Spleen (tissue), 7 donors: ENCODE measurements at regions not wholly inside any gene's neighbourhood (a gene's known extent, or its start where the extent isn't known, plus 50 kb on each side); places are given as distances from the start of the nearest gene placed in this dataset.

Source experiments
- POLR2A ChIP-seq, 3 donors: fragments of 450-650 bp; IDR thresholded peaks; one replicate each; pipeline ENCODE4 v1.5.1; 2017; ENCODE audit warnings: antibody characterized with exemption in 3 of 3, mild to moderate bottlenecking in 1 of 3
- POLR2AphosphoS5 ChIP-seq, 3 donors: sonication (generic); formaldehyde crosslinking; IDR thresholded peaks; one replicate each; pipeline ENCODE4 v1.5.1; 2017; ENCODE audit warnings: antibody characterized with exemption in 3 of 3
- TF ChIP-seq, protein P1 (sequence below), 11 experiments: fragments of 200-600 bp in 7 of 11; fragments of 450-650 bp in 4 of 11; sonication (generic) in 4 of 11; IDR thresholded peaks in 8 of 11; conservative IDR thresholded peaks in 3 of 11; 1 replicate in 7 of 11; 2 replicates in 4 of 11; pipeline versions ENCODE4 v1.4.0 to v1.8.0; 2016 to 2021; ENCODE audit warnings: antibody characterized with exemption in 11 of 11, inconsistent platforms in 4 of 11, mild to moderate bottlenecking in 1 of 11
- donor health status: DM: no; HTN: no; CAD: no; lungs with moderate emphysema.
- donor health status: DM: no; HTN: no; CAD: no.
- donor health status: DM: no; HTN: no; CAD: no.

DNA sequence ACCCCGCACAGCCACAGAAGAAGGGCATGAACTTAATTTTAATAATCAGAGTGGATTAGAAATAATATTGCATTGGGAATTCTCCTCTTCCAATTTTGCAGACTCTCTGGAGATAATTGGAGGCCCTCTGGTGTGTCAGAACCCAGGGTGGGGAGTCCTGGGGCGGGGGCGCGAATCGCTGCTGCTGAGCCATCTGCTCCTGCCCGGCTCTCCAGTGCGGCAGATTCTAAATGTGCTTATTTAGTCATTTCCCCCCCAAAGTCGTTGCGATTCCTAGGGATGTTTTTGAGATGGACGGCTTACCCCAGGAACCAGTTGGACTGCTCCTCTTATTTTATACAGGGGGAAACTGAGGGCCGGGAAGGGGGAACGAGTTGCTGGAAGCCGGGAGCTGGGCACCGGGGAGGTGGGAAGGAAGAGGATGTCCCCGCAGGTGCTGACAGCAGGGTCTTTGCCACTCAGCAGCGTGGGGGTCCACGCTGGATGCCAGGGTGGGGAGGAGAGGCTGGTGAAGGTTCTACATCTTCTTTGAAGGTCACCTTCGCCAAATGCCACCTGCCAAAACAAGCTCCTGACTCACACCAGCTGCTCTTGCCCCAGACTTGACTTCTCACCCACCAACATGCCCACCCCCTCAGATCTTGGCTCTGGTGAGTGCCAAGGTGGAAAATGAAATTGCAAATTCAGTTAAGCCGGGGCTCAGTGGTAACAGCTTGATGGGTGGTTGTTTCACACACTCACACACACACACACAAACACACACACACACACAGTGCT, 91.3 kb upstream of the PRR23E start:
- TF ChIP-seq, protein P1, sequence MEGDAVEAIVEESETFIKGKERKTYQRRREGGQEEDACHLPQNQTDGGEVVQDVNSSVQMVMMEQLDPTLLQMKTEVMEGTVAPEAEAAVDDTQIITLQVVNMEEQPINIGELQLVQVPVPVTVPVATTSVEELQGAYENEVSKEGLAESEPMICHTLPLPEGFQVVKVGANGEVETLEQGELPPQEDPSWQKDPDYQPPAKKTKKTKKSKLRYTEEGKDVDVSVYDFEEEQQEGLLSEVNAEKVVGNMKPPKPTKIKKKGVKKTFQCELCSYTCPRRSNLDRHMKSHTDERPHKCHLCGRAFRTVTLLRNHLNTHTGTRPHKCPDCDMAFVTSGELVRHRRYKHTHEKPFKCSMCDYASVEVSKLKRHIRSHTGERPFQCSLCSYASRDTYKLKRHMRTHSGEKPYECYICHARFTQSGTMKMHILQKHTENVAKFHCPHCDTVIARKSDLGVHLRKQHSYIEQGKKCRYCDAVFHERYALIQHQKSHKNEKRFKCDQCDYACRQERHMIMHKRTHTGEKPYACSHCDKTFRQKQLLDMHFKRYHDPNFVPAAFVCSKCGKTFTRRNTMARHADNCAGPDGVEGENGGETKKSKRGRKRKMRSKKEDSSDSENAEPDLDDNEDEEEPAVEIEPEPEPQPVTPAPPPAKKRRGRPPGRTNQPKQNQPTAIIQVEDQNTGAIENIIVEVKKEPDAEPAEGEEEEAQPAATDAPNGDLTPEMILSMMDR (IDR thresholded peaks at IDR 0.05 in 8 of 11, conservative IDR thresholded peaks at IDR 0.05 in 3 of 11), result no peak
- TF ChIP-seq POLR2A (IDR thresholded peaks at IDR 0.05), result no peak
- no peak for TF ChIP-seq POLR2AphosphoS5 (IDR thresholded peaks at IDR 0.05)
